ENCODE measurements at regions not wholly inside any gene's neighbourhood (a gene's known extent, or its start where the extent isn't known, plus 50 kb on each side); places are given as distances from the start of the nearest gene placed in this dataset.

DNA sequence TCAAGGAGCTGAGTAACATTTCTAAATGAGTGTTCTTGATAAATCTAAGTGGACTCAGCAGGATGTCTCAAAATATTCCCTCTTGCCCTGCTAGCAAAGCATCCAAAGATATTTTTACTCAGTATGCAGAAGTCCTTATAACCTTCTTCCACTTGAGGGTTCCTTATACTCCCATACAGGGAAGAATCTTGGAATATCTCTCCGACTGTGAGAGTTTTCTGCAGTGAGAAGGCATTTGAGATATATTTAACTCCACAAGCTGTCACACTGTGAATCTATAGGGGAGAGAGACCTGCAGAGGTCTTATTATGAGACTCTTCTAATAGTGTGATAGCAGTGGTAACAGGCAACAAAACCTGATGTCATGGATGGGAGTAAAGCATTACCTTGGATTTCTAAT lies 1034.5 kb upstream of the PABPC4L start:
- Histone ChIP-seq H3K27ac (no peak overlapping the region), H3K79me2 (ENCODE audit: insufficient read depth, low read depth) (no peaks in the 10 kb centered on the region), H3K4me1 (ENCODE audit: low read depth, poor library complexity, severe bottlenecking) (no peaks in the 10 kb centered on the region), H3K36me3 (ENCODE audit: insufficient read depth) (no peaks in the 10 kb centered on the region), H3K9ac (no peak overlapping the region), H3K27me3 (ENCODE audit: insufficient read depth, low read depth) (no peaks in the 10 kb centered on the region), H2AFZ (ENCODE audit: low read depth) (no peak overlapping the region), H4K20me1 (ENCODE audit: insufficient read depth) (no peaks in the 10 kb centered on the region), H3K4me2 (no peak overlapping the region), H3K4me3 (IDR thresholded peaks at IDR 0.05; ENCODE audit: insufficient read depth, low read depth, low read length) (no peak overlapping the region)
- TF ChIP-seq, protein P1, sequence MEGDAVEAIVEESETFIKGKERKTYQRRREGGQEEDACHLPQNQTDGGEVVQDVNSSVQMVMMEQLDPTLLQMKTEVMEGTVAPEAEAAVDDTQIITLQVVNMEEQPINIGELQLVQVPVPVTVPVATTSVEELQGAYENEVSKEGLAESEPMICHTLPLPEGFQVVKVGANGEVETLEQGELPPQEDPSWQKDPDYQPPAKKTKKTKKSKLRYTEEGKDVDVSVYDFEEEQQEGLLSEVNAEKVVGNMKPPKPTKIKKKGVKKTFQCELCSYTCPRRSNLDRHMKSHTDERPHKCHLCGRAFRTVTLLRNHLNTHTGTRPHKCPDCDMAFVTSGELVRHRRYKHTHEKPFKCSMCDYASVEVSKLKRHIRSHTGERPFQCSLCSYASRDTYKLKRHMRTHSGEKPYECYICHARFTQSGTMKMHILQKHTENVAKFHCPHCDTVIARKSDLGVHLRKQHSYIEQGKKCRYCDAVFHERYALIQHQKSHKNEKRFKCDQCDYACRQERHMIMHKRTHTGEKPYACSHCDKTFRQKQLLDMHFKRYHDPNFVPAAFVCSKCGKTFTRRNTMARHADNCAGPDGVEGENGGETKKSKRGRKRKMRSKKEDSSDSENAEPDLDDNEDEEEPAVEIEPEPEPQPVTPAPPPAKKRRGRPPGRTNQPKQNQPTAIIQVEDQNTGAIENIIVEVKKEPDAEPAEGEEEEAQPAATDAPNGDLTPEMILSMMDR (conservative IDR thresholded peaks at IDR 0.05; ENCODE audit: low read depth, low read length), result no peak

- no peaks in the 10 kb centered on the region for H3K36me3 ChIP-seq (ENCODE audit: insufficient read depth)
- H4K20me1 ChIP-seq (ENCODE audit: insufficient read depth), result no peaks in the 10 kb centered on the region
- TF ChIP-seq, protein P1 (conservative IDR thresholded peaks at IDR 0.05; ENCODE audit: low read depth, low read length), result no peak
- no peak overlapping the region for H2AFZ ChIP-seq (ENCODE audit: low read depth)
- H3K4me1 ChIP-seq (ENCODE audit: low read depth, poor library complexity, severe bottlenecking), result peaks cover 6% of the 10 kb centered on the region
- H3K79me2 ChIP-seq (ENCODE audit: insufficient read depth, low read depth), result no peaks in the 10 kb centered on the region
- H3K9ac ChIP-seq, result no peak overlapping the region
- no peak overlapping the region for H3K4me2 ChIP-seq
- no peak overlapping the region for H3K4me3 ChIP-seq (IDR thresholded peaks at IDR 0.05; ENCODE audit: insufficient read depth, low read depth, low read length)
- H3K27ac ChIP-seq, result no peak overlapping the region
- H3K27me3 ChIP-seq (ENCODE audit: insufficient read depth, low read depth), result no peaks in the 10 kb centered on the region
Observed at GRCh38 chr4:135227842-135228241, 1026.3 kb upstream of the PABPC4L start.

DNA sequence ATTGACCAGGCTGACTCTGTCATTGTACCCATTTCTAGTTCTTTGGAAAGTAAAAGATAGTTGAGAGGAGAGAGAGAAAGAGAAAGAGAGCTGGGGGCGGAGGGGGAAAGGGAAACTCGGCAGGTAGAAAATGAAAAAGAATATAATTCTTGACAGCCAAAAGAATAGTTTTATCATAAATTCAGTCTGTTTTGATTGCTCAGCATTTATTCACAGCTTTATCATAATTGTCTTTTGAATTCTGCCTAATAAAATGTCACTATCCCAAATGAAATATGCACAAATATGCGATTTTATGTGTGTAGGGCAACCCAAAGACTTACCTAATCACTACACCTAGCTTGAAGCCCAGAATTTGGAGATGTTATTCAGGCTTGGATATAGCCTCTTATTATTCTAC lies 1024.0 kb upstream of the PABPC4L start:
- Histone ChIP-seq H2AFZ (ENCODE audit: low read depth) (no peak overlapping the region), H3K9ac (no peak overlapping the region), H3K4me1 (ENCODE audit: low read depth, poor library complexity, severe bottlenecking) (peaks cover 4% of the 10 kb centered on the region)

DNA sequence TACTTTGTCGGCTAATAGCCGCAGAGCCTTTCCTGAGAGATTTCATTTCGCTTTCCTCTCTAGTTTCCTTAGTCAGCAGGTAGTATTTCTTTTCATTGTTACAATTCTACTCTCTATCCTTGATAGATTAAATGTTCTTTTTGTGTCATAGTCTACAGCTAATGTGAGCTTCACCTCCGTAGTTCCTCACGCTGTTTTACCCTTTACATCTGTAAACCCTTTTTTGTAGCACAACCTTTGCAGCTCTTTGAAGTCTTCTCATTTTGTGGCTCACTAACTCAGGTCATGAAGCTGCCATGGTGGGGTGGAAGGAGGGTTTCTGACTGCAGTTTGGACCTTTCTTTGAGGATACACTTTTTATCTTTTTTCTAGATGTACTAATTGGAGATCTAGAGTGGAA lies 1008.8 kb upstream of the PABPC4L start:
- no peaks in the 10 kb centered on the region for H3K4me1 ChIP-seq (ENCODE audit: low read depth, poor library complexity, severe bottlenecking)
- no peak overlapping the region for H3K4me2 ChIP-seq
- H4K20me1 ChIP-seq (ENCODE audit: insufficient read depth), result no peaks in the 10 kb centered on the region
- H3K27ac ChIP-seq, result no peak overlapping the region
- no peaks in the 10 kb centered on the region for H3K36me3 ChIP-seq (ENCODE audit: insufficient read depth)
- TF ChIP-seq, protein P1 (conservative IDR thresholded peaks at IDR 0.05; ENCODE audit: low read depth, low read length), result no peak
- H3K79me2 ChIP-seq (ENCODE audit: insufficient read depth, low read depth), result no peaks in the 10 kb centered on the region
- no peak overlapping the region for H2AFZ ChIP-seq (ENCODE audit: low read depth)
- H3K4me3 ChIP-seq (IDR thresholded peaks at IDR 0.05; ENCODE audit: insufficient read depth, low read depth, low read length), result no peak overlapping the region
- H3K27me3 ChIP-seq (ENCODE audit: insufficient read depth, low read depth), result no peaks in the 10 kb centered on the region
- no peak overlapping the region for H3K9ac ChIP-seq

More for the DNA sequence above, 1024.0 kb upstream of the PABPC4L start:
- H4K20me1 ChIP-seq (ENCODE audit: insufficient read depth), result no peaks in the 10 kb centered on the region
- no peaks in the 10 kb centered on the region for H3K79me2 ChIP-seq (ENCODE audit: insufficient read depth, low read depth)
- no peak overlapping the region for H3K4me3 ChIP-seq (IDR thresholded peaks at IDR 0.05; ENCODE audit: insufficient read depth, low read depth, low read length)
- H3K36me3 ChIP-seq (ENCODE audit: insufficient read depth), result no peaks in the 10 kb centered on the region
- H3K4me2 ChIP-seq, result no peak overlapping the region
- H3K27me3 ChIP-seq (ENCODE audit: insufficient read depth, low read depth), result no peaks in the 10 kb centered on the region
- H3K27ac ChIP-seq, result no peak overlapping the region
- TF ChIP-seq, protein P1 (conservative IDR thresholded peaks at IDR 0.05; ENCODE audit: low read depth, low read length), result no peak
